ENCODE measurements at regions not wholly inside any gene's neighbourhood (a gene's known extent, or its start where the extent isn't known, plus 50 kb on each side); places are given as distances from the start of the nearest gene placed in this dataset.

DNA sequence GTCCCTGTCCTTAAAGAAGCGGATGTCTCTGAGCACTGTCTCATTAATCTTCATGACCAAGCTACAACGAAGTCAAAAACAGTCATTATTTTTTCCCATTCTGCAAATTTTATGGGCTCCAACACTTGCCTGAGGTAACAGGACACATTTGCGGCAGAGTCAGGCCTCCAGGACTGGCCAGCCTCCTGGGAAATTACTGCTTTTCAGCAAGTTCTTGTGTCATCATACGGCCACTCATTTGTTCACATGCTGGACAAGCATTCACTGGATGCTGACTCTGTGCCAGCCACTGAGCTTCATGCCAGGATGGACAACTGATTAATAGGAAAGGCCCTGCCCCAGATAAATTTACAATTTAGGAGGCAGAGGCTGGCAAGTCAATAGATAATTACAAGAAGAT lies 305.7 kb downstream of the ACTL7B start:
- Mint-ChIP-seq H3K36me3 (ENCODE audit: insufficient read depth in 1 of 3, low read depth in 3 of 3) (no peaks in the 10 kb centered on the region), H3K9me3 (no peaks in the 10 kb centered on the region), H3K4me3 (no peak overlapping the region), H3K27ac (peak overlapping the region in 2 of 3 experiments; percentile 13 to 80; a peak in 3 of 7 replicates), H3K27me3 (ENCODE audit: low read depth) (peaks cover 1% of the 10 kb centered on the region), H3K4me1 (peaks cover 7 to 25% of the 10 kb centered on the region in 2 experiments)
- no peak for DNase-seq
- Histone ChIP-seq H2BK12ac (ENCODE audit: insufficient read length, low read depth, low read length) (no peak overlapping the region), H3K4me2 (ENCODE audit: insufficient read depth, insufficient read length, low read length) (no peak overlapping the region), H3K27ac (ENCODE audit: insufficient read length, low read depth, low read length) (no peak overlapping the region), H4K8ac (replicated peaks; ENCODE audit: insufficient read length, low read depth, low read length) (no peak overlapping the region), H2AK5ac (ENCODE audit: insufficient read length, low read length) (no peak overlapping the region), H3K4me1 (ENCODE audit: insufficient read depth, low read length) (no peaks in the 10 kb centered on the region), H3K18ac (ENCODE audit: insufficient read length, low read depth, low read length) (no peak overlapping the region), H3K4ac (ENCODE audit: low read depth, low read length) (no peak overlapping the region), H3K9ac (ENCODE audit: extremely low read depth, insufficient read length, low read length) (no peak overlapping the region), H2BK5ac (ENCODE audit: insufficient read length, low read length) (no peak overlapping the region), H3K14ac (ENCODE audit: insufficient read depth, low read length) (no peak overlapping the region), H3K79me1 (ENCODE audit: insufficient read depth, low read depth, low read length, poor library complexity, severe bottlenecking) (no peaks in the 10 kb centered on the region), H3K56ac (ENCODE audit: insufficient read length, low read depth, low read length) (no peak overlapping the region), H4K91ac (ENCODE audit: insufficient read length, low read depth, low read length) (no peak overlapping the region), H3K79me2 (ENCODE audit: insufficient read depth, low read length) (no peaks in the 10 kb centered on the region), H3K9me3 (ENCODE audit: control insufficient read depth, low read depth, low read length) (no peaks in the 10 kb centered on the region), H3K23ac (ENCODE audit: insufficient read length, low read depth, low read length) (no peak overlapping the region), H2BK15ac (ENCODE audit: low read depth, low read length) (no peak overlapping the region), H2AFZ (ENCODE audit: low read length) (no peak overlapping the region), H4K20me1 (ENCODE audit: control insufficient read depth, insufficient read depth, insufficient read length) (no peaks in the 10 kb centered on the region), H3T11ph (ENCODE audit: low read length) (no peak overlapping the region), H3K27me3 (ENCODE audit: insufficient read depth, low read length) (no peaks in the 10 kb centered on the region), H4K5ac (ENCODE audit: insufficient read length, low read depth, low read length) (no peak overlapping the region), H2BK120ac (ENCODE audit: low read depth, low read length, poor library complexity, severe bottlenecking) (no peak overlapping the region), H3K23me2 (ENCODE audit: insufficient read length, low read depth, low read length, poor library complexity, severe bottlenecking) (no peaks in the 10 kb centered on the region), H2BK20ac (ENCODE audit: low read depth, low read length, poor library complexity, severe bottlenecking) (no peak overlapping the region)
- TF ChIP-seq, protein P1, sequence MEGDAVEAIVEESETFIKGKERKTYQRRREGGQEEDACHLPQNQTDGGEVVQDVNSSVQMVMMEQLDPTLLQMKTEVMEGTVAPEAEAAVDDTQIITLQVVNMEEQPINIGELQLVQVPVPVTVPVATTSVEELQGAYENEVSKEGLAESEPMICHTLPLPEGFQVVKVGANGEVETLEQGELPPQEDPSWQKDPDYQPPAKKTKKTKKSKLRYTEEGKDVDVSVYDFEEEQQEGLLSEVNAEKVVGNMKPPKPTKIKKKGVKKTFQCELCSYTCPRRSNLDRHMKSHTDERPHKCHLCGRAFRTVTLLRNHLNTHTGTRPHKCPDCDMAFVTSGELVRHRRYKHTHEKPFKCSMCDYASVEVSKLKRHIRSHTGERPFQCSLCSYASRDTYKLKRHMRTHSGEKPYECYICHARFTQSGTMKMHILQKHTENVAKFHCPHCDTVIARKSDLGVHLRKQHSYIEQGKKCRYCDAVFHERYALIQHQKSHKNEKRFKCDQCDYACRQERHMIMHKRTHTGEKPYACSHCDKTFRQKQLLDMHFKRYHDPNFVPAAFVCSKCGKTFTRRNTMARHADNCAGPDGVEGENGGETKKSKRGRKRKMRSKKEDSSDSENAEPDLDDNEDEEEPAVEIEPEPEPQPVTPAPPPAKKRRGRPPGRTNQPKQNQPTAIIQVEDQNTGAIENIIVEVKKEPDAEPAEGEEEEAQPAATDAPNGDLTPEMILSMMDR (conservative IDR thresholded peaks at IDR 0.05), result no peak
- WGBS (ENCODE audit: extremely low coverage, insufficient read length, low lambda C conversion rate), result no CpG with 5 or more reads among the region's 4 CpGs
